Immature natural killer cell (primary cell): ENCODE measurements at regions not wholly inside any gene's neighbourhood (a gene's known extent, or its start where the extent isn't known, plus 50 kb on each side); places are given as distances from the start of the nearest gene placed in this dataset.

Experiments used
- DNase-seq, 3 donors: peaks; one replicate each; pipeline ENCODE4 v3.0.0; 2022; ENCODE audit warnings: mixed read lengths in 1 of 3
- H3K27ac Mint-ChIP-seq, 6 donors: one replicate each; pipeline ENCODE4 v1.8.0; 2020; ENCODE audit warnings: mixed read lengths in 6 of 6, mild to moderate bottlenecking in 5 of 6, inconsistent platforms in 4 of 6, moderate library complexity in 3 of 6
- H3K27me3 Mint-ChIP-seq, 3 donors: one replicate each; pipeline ENCODE4 v1.8.0; 2020 to 2021; ENCODE audit warnings: low read depth in 3 of 3, mild to moderate bottlenecking in 3 of 3, mixed read lengths in 3 of 3, moderate library complexity in 3 of 3, inconsistent platforms in 1 of 3
- H3K36me3 Mint-ChIP-seq, 3 donors: one replicate each; pipeline ENCODE4 v1.8.0; 2020; ENCODE audit warnings: mixed read lengths in 3 of 3, inconsistent platforms in 2 of 3, mild to moderate bottlenecking in 2 of 3
- H3K4me1 Mint-ChIP-seq, 2 donors: one replicate each; pipeline ENCODE4 v1.8.0; 2020; ENCODE audit warnings: inconsistent platforms in 2 of 2, mild to moderate bottlenecking in 2 of 2, mixed read lengths in 2 of 2, moderate library complexity in 1 of 2
- H3K4me3 Mint-ChIP-seq, 5 donors: one replicate each; pipeline ENCODE4 v1.8.0; 2020; ENCODE audit warnings: mild to moderate bottlenecking in 5 of 5, mixed read lengths in 5 of 5, inconsistent platforms in 3 of 5, moderate library complexity in 3 of 5
- H3K9me3 Mint-ChIP-seq, 6 donors: one replicate each; pipeline ENCODE4 v1.8.0; 2020; ENCODE audit warnings: mild to moderate bottlenecking in 6 of 6, mixed read lengths in 6 of 6, inconsistent platforms in 4 of 6, moderate library complexity in 3 of 6

DNA sequence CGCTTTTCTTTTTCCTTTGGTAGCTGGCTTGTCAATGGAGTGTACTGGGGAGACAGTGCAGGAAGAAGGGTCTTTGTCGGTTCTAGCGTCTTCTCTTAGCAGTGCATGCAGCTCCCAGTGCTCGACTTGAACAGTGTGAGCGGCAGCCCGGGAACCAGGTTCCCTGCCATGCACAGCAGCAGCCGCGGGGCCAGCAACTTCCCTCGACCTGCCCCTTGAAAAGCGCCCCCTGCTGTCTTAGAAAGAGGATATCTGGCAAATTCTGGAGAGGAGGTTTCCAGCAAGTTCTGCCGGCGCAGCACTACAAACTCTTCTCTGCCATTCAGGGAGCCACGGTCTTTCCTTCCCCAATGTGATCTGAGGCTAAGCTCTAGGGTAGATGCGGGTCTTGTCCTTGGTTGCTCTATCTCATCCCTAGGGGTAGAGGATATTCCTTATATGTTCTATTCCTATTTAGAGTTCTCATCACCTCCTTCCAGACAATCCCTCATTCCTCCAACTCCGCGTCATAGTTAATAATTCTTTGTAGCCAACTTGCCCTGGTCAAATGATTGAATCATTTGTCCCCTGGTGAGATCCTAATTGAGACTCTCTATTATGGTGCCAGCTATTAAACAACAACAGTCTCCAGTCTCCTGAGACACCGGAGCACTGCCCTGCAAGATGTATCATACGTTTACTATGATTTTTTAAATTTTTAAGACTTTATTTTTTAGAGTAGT is 451.3 kb downstream of the PMP22 start:
- Mint-ChIP-seq H3K4me1 (no peaks in the 10 kb centered on the region), H3K36me3 (no peaks in the 10 kb centered on the region), H3K9me3 (peaks cover 0 to 5% (median 0%) of the 10 kb centered on the region in 6 donors), H3K27me3 (peaks cover 0 to 6% (median 0%) of the 10 kb centered on the region in 3 donors), H3K4me3 (no peak overlapping the region), H3K27ac (no peak overlapping the region)
- peak; percentile 15 to 24 (median 21) for DNase-seq

DNA sequence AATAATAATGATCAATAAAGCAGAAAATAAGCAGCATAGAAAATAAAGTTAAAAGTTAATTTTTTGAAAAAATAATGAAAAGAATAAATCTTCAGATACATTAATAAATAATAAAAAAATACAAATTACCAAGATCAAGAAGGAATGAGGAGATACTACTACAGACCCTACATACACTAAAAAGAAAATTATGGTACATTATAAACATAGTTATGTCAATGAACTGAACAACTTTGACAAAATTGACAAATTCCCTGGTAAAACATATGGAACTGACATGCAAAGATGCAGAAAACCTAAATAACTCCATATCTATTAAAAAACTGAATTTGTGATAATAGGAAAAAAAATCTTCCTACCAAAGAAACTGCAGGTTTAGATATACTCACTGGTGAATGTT is 456.7 kb downstream of the PMP22 start:
- Mint-ChIP-seq H3K4me3 (no peak overlapping the region), H3K4me1 (no peaks in the 10 kb centered on the region), H3K27me3 (peaks cover 0 to 6% (median 4%) of the 10 kb centered on the region in 3 donors), H3K9me3 (peaks cover 0 to 3% (median 0%) of the 10 kb centered on the region in 6 donors), H3K36me3 (no peaks in the 10 kb centered on the region), H3K27ac (no peak overlapping the region)
- DNase-seq = no peak

DNA sequence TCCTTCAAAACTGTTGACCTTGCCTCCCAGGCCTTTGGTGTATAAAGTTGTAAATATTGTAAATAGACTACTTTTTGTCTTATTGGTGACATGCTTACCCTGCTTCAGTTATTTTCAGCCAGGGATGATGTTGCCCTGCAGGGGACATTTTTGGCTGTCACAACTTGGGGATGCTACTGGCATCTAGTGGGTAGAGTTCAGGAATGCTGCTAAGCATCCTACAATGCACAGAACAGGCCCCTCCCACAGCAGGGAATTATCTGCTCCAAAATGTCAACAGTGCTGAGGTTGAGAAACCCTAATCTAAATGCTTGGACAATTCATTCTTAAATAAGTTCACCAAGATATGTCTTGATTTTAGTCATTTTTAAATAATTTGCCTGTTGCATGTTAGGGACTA is 459.8 kb downstream of the PMP22 start:
- DNase-seq = no peak
- H3K27me3 Mint-ChIP-seq = peaks cover 0 to 9% (median 4%) of the 10 kb centered on the region in 3 donors
- no peaks in the 10 kb centered on the region for H3K4me1 Mint-ChIP-seq
- no peak overlapping the region for H3K27ac Mint-ChIP-seq
- no peaks in the 10 kb centered on the region for H3K36me3 Mint-ChIP-seq
- no peak overlapping the region for H3K4me3 Mint-ChIP-seq
- peaks cover 0 to under 1% (median 0%) of the 10 kb centered on the region in 6 donors for H3K9me3 Mint-ChIP-seq

DNA sequence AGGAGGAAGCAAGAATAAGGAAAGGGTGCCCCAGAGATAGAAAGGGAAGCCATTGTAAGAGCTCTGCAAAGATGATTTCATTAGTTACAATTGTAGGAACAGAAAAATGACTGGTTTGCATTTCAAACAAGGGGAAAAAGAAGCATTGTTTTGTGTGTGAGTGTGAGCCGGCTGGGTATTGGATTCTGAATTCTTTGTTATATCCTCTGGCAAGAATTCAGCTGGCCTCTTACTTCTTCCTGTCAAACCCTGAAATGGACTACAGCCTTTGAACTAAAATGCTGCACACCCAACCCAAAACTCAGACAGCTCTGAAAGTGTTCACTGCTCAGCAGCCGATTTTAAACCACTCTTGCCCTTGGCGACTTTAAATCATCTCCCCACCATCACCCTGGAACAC is 461.3 kb downstream of the PMP22 start:
- no peak for DNase-seq
- H3K4me1 Mint-ChIP-seq = no peaks in the 10 kb centered on the region
- H3K9me3 Mint-ChIP-seq = peaks cover 0 to 6% (median 0%) of the 10 kb centered on the region in 6 donors
- no peak overlapping the region for H3K4me3 Mint-ChIP-seq
- no peak overlapping the region for H3K27ac Mint-ChIP-seq
- H3K27me3 Mint-ChIP-seq = peaks cover 1 to 12% (median 4%) of the 10 kb centered on the region in 3 donors
- H3K36me3 Mint-ChIP-seq = peaks cover 0 to 3% (median 0%) of the 10 kb centered on the region in 3 donors

DNA sequence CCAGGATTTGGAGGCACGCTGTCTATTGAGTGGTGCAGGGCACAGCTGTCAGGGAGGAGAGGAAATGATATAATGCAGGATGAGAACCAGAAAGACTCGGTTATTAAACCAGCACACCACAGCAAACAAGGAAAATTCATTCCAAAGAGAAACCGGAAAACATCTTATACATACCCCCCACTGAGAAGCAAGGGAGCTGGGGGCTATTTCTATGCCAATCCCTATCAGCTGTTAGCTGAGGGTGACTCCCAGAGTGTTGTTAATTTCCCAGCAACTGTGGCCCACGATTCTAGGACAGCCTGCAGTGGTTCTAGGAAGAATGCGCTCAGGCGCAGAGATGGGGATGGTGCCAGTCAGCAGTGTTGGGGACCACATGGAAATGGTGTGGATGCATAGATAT is 467.3 kb downstream of the PMP22 start:
- no peak for DNase-seq
- Mint-ChIP-seq H3K27me3 (peaks cover 0 to 6% (median 5%) of the 10 kb centered on the region in 3 donors), H3K27ac (no peak overlapping the region), H3K36me3 (peaks cover 0 to 3% (median 0%) of the 10 kb centered on the region in 3 donors), H3K9me3 (peaks cover 0 to 6% (median 0%) of the 10 kb centered on the region in 6 donors), H3K4me3 (no peak overlapping the region), H3K4me1 (no peaks in the 10 kb centered on the region)

DNA sequence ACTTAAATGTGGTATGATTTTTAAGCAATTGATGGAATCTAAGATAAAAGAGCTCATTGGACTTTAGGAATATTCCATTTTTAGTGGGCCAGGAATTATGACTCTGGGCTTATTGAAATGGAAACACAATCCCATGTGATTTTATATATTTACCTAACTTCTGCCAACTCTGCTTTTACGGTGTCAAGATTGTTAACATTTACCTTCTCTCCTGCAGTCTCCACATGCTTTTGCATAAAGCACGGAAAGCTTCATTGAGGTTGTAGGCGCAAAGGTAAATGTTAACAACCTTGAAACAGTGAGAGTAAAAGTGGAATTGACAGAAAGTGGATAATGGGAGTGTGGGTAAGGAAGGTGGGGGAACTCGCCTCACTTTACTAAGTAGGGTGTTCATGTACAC is 468.1 kb downstream of the PMP22 start:
- no peak overlapping the region for H3K27ac Mint-ChIP-seq

DNA sequence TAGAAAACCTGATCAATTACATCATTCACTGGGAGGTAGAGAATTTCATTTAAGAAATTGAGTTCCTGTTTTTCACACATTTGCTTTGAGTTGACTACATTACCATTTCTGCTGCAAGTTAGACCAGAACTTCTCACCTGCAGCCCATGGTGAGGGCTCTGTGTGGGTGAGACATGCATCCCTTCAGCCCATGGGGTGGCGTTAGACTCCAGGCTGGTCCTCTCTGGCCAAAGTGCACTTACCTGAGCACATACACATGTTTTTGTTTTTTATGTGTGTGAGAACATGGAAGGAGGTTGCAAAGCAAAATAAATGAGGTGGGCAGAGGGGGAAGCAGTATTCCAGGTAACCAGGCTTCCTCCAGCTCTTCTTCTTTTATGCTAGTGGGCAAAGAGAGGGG is 470.2 kb downstream of the PMP22 start:
- H3K36me3 Mint-ChIP-seq = peaks cover 0 to 3% (median 0%) of the 10 kb centered on the region in 3 donors

More for the DNA sequence above, 468.1 kb downstream of the PMP22 start:
- Mint-ChIP-seq H3K27me3 (peaks cover 0 to 6% (median 5%) of the 10 kb centered on the region in 3 donors), H3K4me3 (no peak overlapping the region), H3K36me3 (peaks cover 0 to 3% (median 0%) of the 10 kb centered on the region in 3 donors), H3K9me3 (peaks cover 0 to 6% (median 0%) of the 10 kb centered on the region in 6 donors), H3K4me1 (no peaks in the 10 kb centered on the region)
- DNase-seq = no peak

DNA sequence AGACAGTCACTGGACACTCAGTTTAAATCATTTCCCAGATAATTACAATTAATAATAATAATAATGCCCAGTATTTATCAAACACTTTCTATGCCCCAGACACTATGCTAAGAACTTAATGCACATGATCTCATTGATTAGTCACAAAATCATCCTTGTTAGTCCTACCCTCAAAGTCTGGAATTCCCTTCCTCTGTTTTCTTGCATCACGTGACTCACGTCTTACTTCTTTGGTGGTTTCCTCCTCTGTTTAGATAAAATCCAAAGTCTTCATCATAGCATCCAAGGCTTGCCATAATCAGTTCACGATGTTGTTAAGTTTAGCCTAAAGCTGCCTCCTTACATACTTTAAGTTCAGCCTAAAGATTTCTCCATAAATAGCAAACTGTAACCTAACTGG is 471.9 kb downstream of the PMP22 start:
- H3K27me3 Mint-ChIP-seq = peaks cover 0 to 4% (median 3%) of the 10 kb centered on the region in 3 donors
- no peaks in the 10 kb centered on the region for H3K36me3 Mint-ChIP-seq
- no peak overlapping the region for H3K4me3 Mint-ChIP-seq
- no peak for DNase-seq
- H3K4me1 Mint-ChIP-seq = no peaks in the 10 kb centered on the region
- H3K27ac Mint-ChIP-seq = no peak overlapping the region
- no peaks in the 10 kb centered on the region for H3K9me3 Mint-ChIP-seq

More for the DNA sequence above, 470.2 kb downstream of the PMP22 start:
- H3K4me3 Mint-ChIP-seq = no peak overlapping the region
- peaks cover 0 to 5% (median 4%) of the 10 kb centered on the region in 3 donors for H3K27me3 Mint-ChIP-seq
- no peaks in the 10 kb centered on the region for H3K4me1 Mint-ChIP-seq
- DNase-seq = no peak
- no peak overlapping the region for H3K27ac Mint-ChIP-seq
- peaks cover 0 to 2% (median 0%) of the 10 kb centered on the region in 6 donors for H3K9me3 Mint-ChIP-seq

DNA sequence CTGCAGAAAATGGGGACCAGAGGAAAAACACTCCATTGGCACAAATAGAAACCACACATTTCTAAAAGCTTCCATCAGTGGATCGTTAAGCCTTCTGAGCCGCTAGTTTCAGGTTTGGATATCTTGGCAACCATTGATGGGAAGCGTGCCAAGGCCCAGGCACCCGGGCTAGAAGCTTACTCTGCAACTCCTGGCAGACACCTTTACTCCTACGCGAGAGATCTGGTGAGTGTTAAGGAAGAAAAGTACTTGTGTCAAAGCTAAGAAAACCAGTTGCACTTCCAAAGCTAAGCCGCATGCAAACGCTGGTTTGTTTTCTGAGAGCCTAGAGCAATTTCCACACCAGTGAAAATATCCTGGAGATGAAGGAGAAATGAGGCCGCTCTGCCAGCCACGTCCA is 472.4 kb downstream of the PMP22 start:
- DNase-seq = no peak
- no peak overlapping the region for H3K4me3 Mint-ChIP-seq
- H3K36me3 Mint-ChIP-seq = no peaks in the 10 kb centered on the region
- no peak overlapping the region for H3K27ac Mint-ChIP-seq
- H3K4me1 Mint-ChIP-seq = no peaks in the 10 kb centered on the region
- H3K9me3 Mint-ChIP-seq = no peaks in the 10 kb centered on the region
- H3K27me3 Mint-ChIP-seq = peaks cover 0 to 4% (median 3%) of the 10 kb centered on the region in 3 donors

DNA sequence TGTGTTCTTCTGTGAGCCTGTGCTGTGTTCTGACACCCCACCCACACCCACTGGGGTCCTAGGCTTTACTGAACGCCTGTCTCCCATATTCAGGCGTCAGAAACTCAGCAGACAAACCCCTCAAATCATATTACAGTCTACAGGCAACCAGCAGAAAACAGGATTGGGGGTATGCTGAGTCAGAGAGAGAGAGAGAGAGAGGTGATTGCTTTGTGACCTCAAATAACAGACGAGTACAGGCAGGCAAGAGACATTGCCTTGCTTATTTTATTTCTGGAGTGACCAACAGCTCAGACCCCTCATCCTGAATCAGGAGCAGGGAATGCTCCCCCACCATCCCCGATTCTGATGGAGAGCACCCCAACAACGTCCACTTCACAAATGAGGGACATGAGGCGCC is 473.9 kb downstream of the PMP22 start:
- DNase-seq = no peak
- peaks cover 3 to 4% (median 3%) of the 10 kb centered on the region in 3 donors for H3K27me3 Mint-ChIP-seq

DNA sequence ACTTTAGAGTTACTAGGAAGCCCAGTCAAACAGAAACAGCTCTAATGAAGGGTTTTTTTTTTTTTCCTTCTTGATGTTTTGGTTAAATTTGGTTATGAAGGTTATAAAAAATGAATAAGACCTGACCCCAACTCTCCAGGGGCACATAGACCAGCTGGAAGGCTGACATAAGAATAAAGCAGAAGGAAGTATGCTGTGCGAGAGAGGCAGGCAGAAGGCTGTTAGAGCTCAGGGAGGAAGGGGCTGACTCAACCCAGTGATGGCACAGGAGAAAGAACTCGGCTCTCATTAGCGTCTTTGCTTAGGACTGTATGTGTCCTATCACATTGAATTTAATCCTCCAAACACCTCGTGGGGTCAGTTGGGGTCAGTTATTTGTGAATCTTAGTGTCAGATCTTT is 474.6 kb downstream of the PMP22 start:
- no peak for DNase-seq
- Mint-ChIP-seq H3K27me3 (peaks cover 3 to 4% (median 3%) of the 10 kb centered on the region in 3 donors), H3K36me3 (no peaks in the 10 kb centered on the region), H3K9me3 (no peaks in the 10 kb centered on the region), H3K4me1 (no peaks in the 10 kb centered on the region), H3K4me3 (no peak overlapping the region), H3K27ac (no peak overlapping the region)

More for the DNA sequence above, 473.9 kb downstream of the PMP22 start:
- H3K27ac Mint-ChIP-seq = no peak overlapping the region
- no peak overlapping the region for H3K4me3 Mint-ChIP-seq
- no peaks in the 10 kb centered on the region for H3K4me1 Mint-ChIP-seq
- no peaks in the 10 kb centered on the region for H3K9me3 Mint-ChIP-seq
- no peaks in the 10 kb centered on the region for H3K36me3 Mint-ChIP-seq

DNA sequence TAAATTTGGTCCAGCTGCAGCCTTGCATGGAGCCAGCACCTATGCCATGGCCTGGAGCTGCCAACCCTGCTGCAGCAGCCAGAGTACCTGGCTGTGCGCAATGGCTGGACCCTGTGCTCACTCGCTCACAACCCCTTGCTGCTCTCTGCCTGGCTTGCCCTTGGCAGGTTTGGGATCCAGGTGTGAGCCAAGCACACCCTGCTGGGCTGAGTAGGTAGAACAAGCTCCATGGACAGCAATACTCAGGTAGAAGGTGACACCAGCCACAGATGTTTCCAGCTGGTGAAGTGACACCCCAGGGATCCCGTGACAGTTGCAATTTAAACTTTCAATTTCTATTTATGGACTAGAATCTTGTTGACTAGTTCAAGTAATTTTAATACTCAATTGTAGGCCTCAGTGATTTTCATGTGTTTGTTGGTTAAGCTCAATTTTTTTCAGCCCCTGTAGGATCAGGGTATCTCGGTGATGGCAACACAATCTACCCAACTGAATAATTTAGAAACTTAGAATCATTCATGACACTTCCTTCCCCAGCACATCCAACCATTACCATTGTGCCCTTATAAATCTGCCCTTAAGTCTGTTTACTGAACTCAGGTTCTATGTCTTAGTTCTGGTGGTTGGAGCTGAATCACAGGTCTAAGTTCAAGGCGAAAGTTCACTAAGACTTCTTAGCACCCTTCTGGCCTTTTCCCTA is 480.0 kb downstream of the PMP22 start:
- H3K9me3 Mint-ChIP-seq = no peaks in the 10 kb centered on the region
- H3K4me1 Mint-ChIP-seq = no peaks in the 10 kb centered on the region
- no peak overlapping the region for H3K4me3 Mint-ChIP-seq
- no peak overlapping the region for H3K27ac Mint-ChIP-seq
- no peak for DNase-seq
- H3K36me3 Mint-ChIP-seq = no peaks in the 10 kb centered on the region
- peaks cover 0 to 3% (median 3%) of the 10 kb centered on the region in 3 donors for H3K27me3 Mint-ChIP-seq

DNA sequence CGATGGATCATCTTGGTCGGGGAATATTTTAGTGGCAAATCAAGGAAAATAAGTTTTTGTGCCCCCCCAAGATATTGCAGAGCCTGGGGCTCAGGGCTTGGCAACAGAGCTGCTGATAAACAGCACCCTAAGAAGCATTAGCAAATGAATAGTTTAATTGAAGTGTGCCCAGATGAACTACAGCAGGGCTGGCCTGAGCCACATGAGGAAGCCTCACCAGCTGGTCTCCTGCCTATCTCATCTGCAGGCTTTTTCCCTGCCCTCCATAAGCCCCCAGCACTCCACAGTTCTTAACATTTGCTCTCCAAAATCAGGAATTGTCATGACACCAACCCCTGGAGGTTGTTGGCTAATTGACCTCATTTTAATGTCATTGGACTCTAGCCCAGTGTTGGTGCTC is 480.2 kb downstream of the HS3ST3B1 start:
- DNase-seq = no peak
- Mint-ChIP-seq H3K36me3 (no peaks in the 10 kb centered on the region), H3K27me3 (peaks cover 0 to 10% (median 0%) of the 10 kb centered on the region in 3 donors), H3K4me1 (no peaks in the 10 kb centered on the region), H3K4me3 (no peak overlapping the region), H3K27ac (no peak overlapping the region), H3K9me3 (no peaks in the 10 kb centered on the region)

DNA sequence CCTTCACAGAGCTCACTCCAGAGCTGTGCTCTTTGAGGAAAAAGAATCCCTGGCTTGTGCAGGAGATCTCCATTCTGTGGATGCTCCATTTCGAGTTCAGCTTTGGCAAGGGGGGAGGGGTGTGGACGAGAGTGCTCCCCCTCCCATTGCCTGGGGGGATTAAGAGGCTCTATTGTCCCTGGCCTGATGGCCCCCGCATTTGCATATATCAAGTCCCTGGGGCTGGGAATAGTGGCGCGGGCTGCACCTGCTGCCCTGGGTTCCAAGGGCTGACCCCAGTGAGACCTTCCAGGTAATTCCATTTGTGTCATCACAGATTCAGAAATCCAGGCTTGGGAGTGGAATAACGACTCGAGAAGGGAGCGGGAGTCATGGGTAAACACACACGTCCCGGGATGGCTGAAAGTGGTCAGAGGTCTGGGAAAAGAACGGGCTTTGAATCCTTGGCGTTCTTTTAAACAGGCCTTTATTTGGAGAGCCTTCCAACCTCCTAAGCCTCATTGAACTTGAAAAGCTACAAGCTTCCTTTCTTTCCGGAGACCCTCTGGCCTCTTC is 479.3 kb downstream of the HS3ST3B1 start:
- Mint-ChIP-seq H3K36me3 (no peaks in the 10 kb centered on the region), H3K4me1 (no peaks in the 10 kb centered on the region), H3K9me3 (no peaks in the 10 kb centered on the region), H3K4me3 (no peak overlapping the region), H3K27ac (no peak overlapping the region), H3K27me3 (peaks cover 0 to 15% (median 3%) of the 10 kb centered on the region in 3 donors)
- DNase-seq = no peak
